ENCODE measurements at regions not wholly inside any gene's neighbourhood (a gene's known extent, or its start where the extent isn't known, plus 50 kb on each side); places are given as distances from the start of the nearest gene placed in this dataset.

GRCh38 chr3:88291486-88291885 lies 141.7 kb downstream of the C3orf38 start:
- no peak overlapping the region for H2BK20ac ChIP-seq (ENCODE audit: low read length)
- H3K9ac ChIP-seq (replicated peaks in 1 of 4; ENCODE audit: extremely low read depth in 1 of 4, low read depth in 3 of 4, low read length in 3 of 4), result no peak overlapping the region
- no peaks in the 10 kb centered on the region for H3K23me2 ChIP-seq (ENCODE audit: low read depth, low read length)
- H4K8ac ChIP-seq (ENCODE audit: extremely low read depth, insufficient read depth, low read length), result no peak overlapping the region
- no peak overlapping the region for H2BK120ac ChIP-seq (replicated peaks; ENCODE audit: low read depth, low read length)
- DNase-seq (ENCODE audit: low read depth in 1 of 2, low spot score in 2 of 2) (no peak), FAIRE-seq (no peak)
- no peak overlapping the region for H3K23ac ChIP-seq (ENCODE audit: insufficient read length)
- no peaks in the 10 kb centered on the region for H3K27me3 ChIP-seq (replicated peaks in 1 of 4; ENCODE audit: control insufficient read depth in 3 of 4, extremely low read depth in 1 of 4, insufficient read depth in 3 of 4, low read length in 3 of 4)
- no peaks in the 10 kb centered on the region for H3K4me1 ChIP-seq (replicated peaks in 1 of 4; ENCODE audit: control insufficient read depth in 3 of 4, insufficient read depth in 4 of 4, low read length in 3 of 4)
- H3K4me3 ChIP-seq (ENCODE audit: extremely low read depth in 1 of 4, insufficient read depth in 2 of 4, low read depth in 3 of 4, low read length in 4 of 4), result no peak overlapping the region
- H2BK12ac ChIP-seq (ENCODE audit: low read depth, low read length), result no peak overlapping the region
- no peak overlapping the region for H3K18ac ChIP-seq (ENCODE audit: extremely low read depth, low read length)
- no peak overlapping the region for H3K4ac ChIP-seq (replicated peaks; ENCODE audit: insufficient read length, low read depth, low read length)
- POLR2A ChIA-PET (ENCODE audit: partially characterized antibody), result no interaction called here
- no peak overlapping the region for H2BK5ac ChIP-seq (ENCODE audit: low read depth, low read length)
- H4K91ac ChIP-seq (replicated peaks; ENCODE audit: insufficient read length, low read length), result no peak overlapping the region
- no peaks in the 10 kb centered on the region for H3K79me1 ChIP-seq (ENCODE audit: low read depth, low read length)
- H4K5ac ChIP-seq (ENCODE audit: insufficient read length, low read depth, low read length), result no peak overlapping the region
- H3K14ac ChIP-seq (ENCODE audit: insufficient read length), result no peak overlapping the region
- H3K9me3 ChIP-seq (ENCODE audit: insufficient read depth in 2 of 2, low read depth in 1 of 2, low read length in 1 of 2), result no peaks in the 10 kb centered on the region
- TF ChIP-seq RNF2 (IDR thresholded peaks at IDR 0.05; ENCODE audit: borderline replicate concordance, low read depth, low read length, missing control alignments, poor library complexity, severe bottlenecking) (no peak), CREB1 (IDR thresholded peaks at IDR 0.05) (no peak), SIRT6 (IDR thresholded peaks at IDR 0.05; ENCODE audit: low read length) (no peak), SP1 (IDR thresholded peaks at IDR 0.05; ENCODE audit: low read depth, low read length) (no peak), SP4 (IDR thresholded peaks at IDR 0.05; ENCODE audit: low read length) (no peak), ATF3 (IDR thresholded peaks at IDR 0.05; ENCODE audit: insufficient read depth, low read depth, low read length) (no peak), TAF1 (IDR thresholded peaks at IDR 0.05; ENCODE audit: low read depth, low read length) (no peak), GABPA (IDR thresholded peaks at IDR 0.05; ENCODE audit: borderline replicate concordance, insufficient read depth, low read length) (no peak), SIN3A (conservative IDR thresholded peaks at IDR 0.05 in 1 of 2, IDR thresholded peaks at IDR 0.05 in 1 of 2; ENCODE audit: low read depth in 1 of 2, low read length in 2 of 2) (no peak), SAP30 (IDR thresholded peaks at IDR 0.05; ENCODE audit: insufficient read depth, insufficient replicate concordance, low read length) (no peak)
- no peak overlapping the region for H3K4me2 ChIP-seq (ENCODE audit: insufficient read depth in 1 of 2, low read depth in 2 of 2, low read length in 2 of 2)
- no peak overlapping the region for H2BK15ac ChIP-seq (ENCODE audit: low read length)
- H4K20me1 ChIP-seq (replicated peaks in 1 of 2; ENCODE audit: control insufficient read depth in 1 of 2, insufficient read depth in 2 of 2, low read length in 2 of 2), result no peaks in the 10 kb centered on the region
- H2AK5ac ChIP-seq (ENCODE audit: low read depth, low read length), result no peak overlapping the region
- H3K79me2 ChIP-seq (ENCODE audit: control insufficient read depth in 1 of 2, insufficient read depth in 2 of 2, low read length in 2 of 2), result no peaks in the 10 kb centered on the region
- no peak overlapping the region for H2AFZ ChIP-seq (ENCODE audit: low read length)
- H3K27ac ChIP-seq (ENCODE audit: low read depth, low read length), result no peak overlapping the region
- no peaks in the 10 kb centered on the region for H3K36me3 ChIP-seq (ENCODE audit: control insufficient read depth in 2 of 4, insufficient read depth in 4 of 4, low read length in 3 of 4)
- H3K56ac ChIP-seq (replicated peaks; ENCODE audit: insufficient read length, low read depth, low read length), result no peak overlapping the region
- CTCF ChIA-PET (ENCODE audit: partially characterized antibody), result no interaction called here

All from H1 (cell line).